ENCODE measurements at regions not wholly inside any gene's neighbourhood (a gene's known extent, or its start where the extent isn't known, plus 50 kb on each side); places are given as distances from the start of the nearest gene placed in this dataset.

DNA sequence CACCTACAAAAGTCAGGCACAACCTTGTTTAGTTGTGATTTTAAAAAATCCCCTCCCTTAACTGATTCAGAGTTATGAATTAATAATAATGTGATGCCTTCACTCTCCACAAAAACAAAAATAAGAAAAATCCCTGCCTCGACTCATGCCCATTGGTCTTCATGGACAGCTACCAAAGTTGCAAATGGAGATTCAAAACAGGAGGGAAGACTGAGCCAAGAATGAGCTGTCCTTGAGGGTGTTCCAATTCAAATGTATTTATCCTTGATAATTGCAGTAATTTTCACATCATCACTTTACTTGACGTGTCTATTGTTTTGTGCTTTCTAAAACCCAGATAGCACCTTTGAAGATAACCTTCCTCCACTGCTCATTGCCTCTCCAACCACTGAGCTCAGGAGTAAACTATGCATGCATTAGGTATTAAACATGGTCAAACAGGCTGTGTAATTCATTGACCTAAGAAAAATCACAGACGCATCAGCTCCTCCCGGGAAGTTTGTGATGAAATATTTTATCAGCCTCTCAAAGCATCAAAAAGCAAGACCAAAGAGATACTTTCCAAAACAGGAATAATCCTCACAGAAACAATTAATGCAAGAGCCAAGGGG, 712.7 kb upstream of the IGFBP3 start:
- TF ChIP-seq POLR2A (IDR thresholded peaks at IDR 0.05) = no peak
- TF ChIP-seq, protein P1, sequence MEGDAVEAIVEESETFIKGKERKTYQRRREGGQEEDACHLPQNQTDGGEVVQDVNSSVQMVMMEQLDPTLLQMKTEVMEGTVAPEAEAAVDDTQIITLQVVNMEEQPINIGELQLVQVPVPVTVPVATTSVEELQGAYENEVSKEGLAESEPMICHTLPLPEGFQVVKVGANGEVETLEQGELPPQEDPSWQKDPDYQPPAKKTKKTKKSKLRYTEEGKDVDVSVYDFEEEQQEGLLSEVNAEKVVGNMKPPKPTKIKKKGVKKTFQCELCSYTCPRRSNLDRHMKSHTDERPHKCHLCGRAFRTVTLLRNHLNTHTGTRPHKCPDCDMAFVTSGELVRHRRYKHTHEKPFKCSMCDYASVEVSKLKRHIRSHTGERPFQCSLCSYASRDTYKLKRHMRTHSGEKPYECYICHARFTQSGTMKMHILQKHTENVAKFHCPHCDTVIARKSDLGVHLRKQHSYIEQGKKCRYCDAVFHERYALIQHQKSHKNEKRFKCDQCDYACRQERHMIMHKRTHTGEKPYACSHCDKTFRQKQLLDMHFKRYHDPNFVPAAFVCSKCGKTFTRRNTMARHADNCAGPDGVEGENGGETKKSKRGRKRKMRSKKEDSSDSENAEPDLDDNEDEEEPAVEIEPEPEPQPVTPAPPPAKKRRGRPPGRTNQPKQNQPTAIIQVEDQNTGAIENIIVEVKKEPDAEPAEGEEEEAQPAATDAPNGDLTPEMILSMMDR (IDR thresholded peaks at IDR 0.05) = no peak

All from adrenal gland (tissue), 5 donors.